ENCODE measurements at regions not wholly inside any gene's neighbourhood (a gene's known extent, or its start where the extent isn't known, plus 50 kb on each side); places are given as distances from the start of the nearest gene placed in this dataset.
"Not testable (repeated sequence)": the region's sequence is repeated elsewhere in the genome, so short reads cannot be mapped to it uniquely, and the experiment has no call there.

DNA sequence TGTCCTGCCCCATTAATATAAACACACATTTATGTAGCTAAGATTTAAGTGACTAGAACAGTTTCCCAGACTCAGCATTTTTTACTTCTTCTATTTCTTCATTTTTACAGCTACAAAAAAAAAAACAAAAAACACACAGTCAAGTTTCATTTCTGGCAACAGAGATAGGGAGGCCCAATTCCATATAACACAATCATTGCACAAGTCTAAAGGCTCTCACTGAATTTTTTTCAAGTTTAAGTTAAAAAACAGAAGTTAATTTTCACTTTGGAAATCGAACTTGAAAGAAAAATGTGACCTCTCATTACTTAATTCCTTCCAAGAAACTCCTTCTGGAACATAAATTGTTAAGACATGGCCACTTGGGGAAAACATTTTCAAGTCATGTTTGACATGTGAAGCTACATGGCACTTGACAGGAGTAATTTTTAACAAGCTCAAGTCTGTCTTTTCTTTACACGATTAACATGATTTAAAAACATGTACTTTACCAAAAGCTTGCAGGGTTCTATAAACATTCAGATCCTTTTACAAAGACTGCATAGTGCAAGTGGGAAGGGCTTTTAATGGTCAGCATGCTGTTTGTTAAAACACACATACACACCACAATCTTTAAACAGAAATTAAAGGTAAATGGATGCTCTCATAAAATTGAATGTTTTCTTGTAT, 100.1 kb upstream of the CCDC28A start:
- Histone ChIP-seq H3K4me2 (ENCODE audit: insufficient read depth, insufficient read length, low read length) (no peak overlapping the region), H3K4me1 (ENCODE audit: insufficient read depth, low read length) (no peaks in the 10 kb centered on the region), H3K4ac (ENCODE audit: low read depth, low read length) (no peak overlapping the region), H2BK12ac (ENCODE audit: insufficient read length, low read depth, low read length) (no peak overlapping the region), H2BK5ac (ENCODE audit: insufficient read length, low read length) (no peak overlapping the region), H4K8ac (replicated peaks; ENCODE audit: insufficient read length, low read depth, low read length) (no peak overlapping the region), H3T11ph (ENCODE audit: low read length) (no peak overlapping the region), H4K5ac (ENCODE audit: insufficient read length, low read depth, low read length) (no peak overlapping the region), H2AFZ (ENCODE audit: low read length) (no peak overlapping the region), H3K18ac (ENCODE audit: insufficient read length, low read depth, low read length) (no peak overlapping the region), H2AK5ac (ENCODE audit: insufficient read length, low read length) (no peak overlapping the region), H3K14ac (ENCODE audit: insufficient read depth, low read length) (no peak overlapping the region), H4K91ac (ENCODE audit: insufficient read length, low read depth, low read length) (no peak overlapping the region), H2BK20ac (ENCODE audit: low read depth, low read length, poor library complexity, severe bottlenecking) (no peak overlapping the region), H2BK120ac (ENCODE audit: low read depth, low read length, poor library complexity, severe bottlenecking) (no peak overlapping the region), H4K20me1 (ENCODE audit: control insufficient read depth, insufficient read depth, insufficient read length) (no peaks in the 10 kb centered on the region), H3K56ac (ENCODE audit: insufficient read length, low read depth, low read length) (no peak overlapping the region), H3K23me2 (ENCODE audit: insufficient read length, low read depth, low read length, poor library complexity, severe bottlenecking) (no peaks in the 10 kb centered on the region), H3K79me2 (ENCODE audit: insufficient read depth, low read length) (peaks cover 4% of the 10 kb centered on the region; the same call in 1 of the 2 replicates), H3K23ac (ENCODE audit: insufficient read length, low read depth, low read length) (no peak overlapping the region), H3K9me3 (ENCODE audit: control insufficient read depth, low read depth, low read length) (no peaks in the 10 kb centered on the region), H3K79me1 (ENCODE audit: insufficient read depth, low read depth, low read length, poor library complexity, severe bottlenecking) (no peaks in the 10 kb centered on the region), H3K9ac (ENCODE audit: extremely low read depth, insufficient read length, low read length) (no peak overlapping the region), H3K27me3 (ENCODE audit: insufficient read depth, low read length) (no peaks in the 10 kb centered on the region), H2BK15ac (ENCODE audit: low read depth, low read length) (no peak overlapping the region), H3K27ac (ENCODE audit: insufficient read length, low read depth, low read length) (no peak overlapping the region)
- DNase-seq = no peak
- no peaks in the 10 kb centered on the region for H3K27me3 Mint-ChIP-seq (ENCODE audit: low read depth)
- peak overlapping the region in 1 of 3 experiments; percentile 78; a peak in 1 of 7 replicates for H3K27ac Mint-ChIP-seq
- WGBS (ENCODE audit: extremely low coverage, insufficient read length, low lambda C conversion rate) = no CpG with 5 or more reads among the region's 2 CpGs
- H3K9me3 Mint-ChIP-seq = no peaks in the 10 kb centered on the region; a peak in 1 of 5 replicates
- peaks cover 0 to 11% (median 7%) of the 10 kb centered on the region in 3 experiments for H3K36me3 Mint-ChIP-seq (ENCODE audit: insufficient read depth in 1 of 3, low read depth in 3 of 3)
- peaks cover 23 to 24% of the 10 kb centered on the region in 2 experiments for H3K4me1 Mint-ChIP-seq
- no peak overlapping the region for H3K4me3 Mint-ChIP-seq
- TF ChIP-seq, protein P1, sequence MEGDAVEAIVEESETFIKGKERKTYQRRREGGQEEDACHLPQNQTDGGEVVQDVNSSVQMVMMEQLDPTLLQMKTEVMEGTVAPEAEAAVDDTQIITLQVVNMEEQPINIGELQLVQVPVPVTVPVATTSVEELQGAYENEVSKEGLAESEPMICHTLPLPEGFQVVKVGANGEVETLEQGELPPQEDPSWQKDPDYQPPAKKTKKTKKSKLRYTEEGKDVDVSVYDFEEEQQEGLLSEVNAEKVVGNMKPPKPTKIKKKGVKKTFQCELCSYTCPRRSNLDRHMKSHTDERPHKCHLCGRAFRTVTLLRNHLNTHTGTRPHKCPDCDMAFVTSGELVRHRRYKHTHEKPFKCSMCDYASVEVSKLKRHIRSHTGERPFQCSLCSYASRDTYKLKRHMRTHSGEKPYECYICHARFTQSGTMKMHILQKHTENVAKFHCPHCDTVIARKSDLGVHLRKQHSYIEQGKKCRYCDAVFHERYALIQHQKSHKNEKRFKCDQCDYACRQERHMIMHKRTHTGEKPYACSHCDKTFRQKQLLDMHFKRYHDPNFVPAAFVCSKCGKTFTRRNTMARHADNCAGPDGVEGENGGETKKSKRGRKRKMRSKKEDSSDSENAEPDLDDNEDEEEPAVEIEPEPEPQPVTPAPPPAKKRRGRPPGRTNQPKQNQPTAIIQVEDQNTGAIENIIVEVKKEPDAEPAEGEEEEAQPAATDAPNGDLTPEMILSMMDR (conservative IDR thresholded peaks at IDR 0.05) = no peak

DNA sequence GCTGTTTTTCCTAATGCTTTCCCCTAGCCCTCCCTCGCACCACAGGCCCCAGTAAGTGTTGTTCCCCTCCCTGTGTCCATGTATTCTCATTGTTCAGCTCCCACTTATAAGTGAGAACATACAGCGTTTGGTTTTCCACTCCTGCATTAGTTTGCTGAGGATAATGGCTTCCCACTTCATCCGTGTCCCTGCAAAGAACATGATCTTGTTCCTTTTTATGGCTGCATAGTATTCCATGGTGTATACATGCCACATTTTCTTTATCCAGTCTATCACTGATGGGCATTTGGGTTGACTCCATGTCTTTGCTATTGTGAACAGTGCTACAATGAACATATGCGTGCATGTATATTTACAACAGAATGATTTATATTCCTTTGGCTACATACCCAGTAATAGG, 99.1 kb upstream of the CCDC28A start:
- not testable (repeated sequence) for H3K14ac ChIP-seq (ENCODE audit: insufficient read depth, low read length); H4K8ac ChIP-seq (replicated peaks; ENCODE audit: insufficient read length, low read depth, low read length); H3T11ph ChIP-seq (ENCODE audit: low read length); H3K27me3 ChIP-seq (ENCODE audit: insufficient read depth, low read length); H3K18ac ChIP-seq (ENCODE audit: insufficient read length, low read depth, low read length); H3K79me2 ChIP-seq (ENCODE audit: insufficient read depth, low read length); H3K79me1 ChIP-seq (ENCODE audit: insufficient read depth, low read depth, low read length, poor library complexity, severe bottlenecking); H2BK120ac ChIP-seq (ENCODE audit: low read depth, low read length, poor library complexity, severe bottlenecking); DNase-seq; H3K4me3 Mint-ChIP-seq; H2BK20ac ChIP-seq (ENCODE audit: low read depth, low read length, poor library complexity, severe bottlenecking); H3K23ac ChIP-seq (ENCODE audit: insufficient read length, low read depth, low read length); H3K27me3 Mint-ChIP-seq (ENCODE audit: low read depth); H3K27ac Mint-ChIP-seq; H2AK5ac ChIP-seq (ENCODE audit: insufficient read length, low read length); H2BK12ac ChIP-seq (ENCODE audit: insufficient read length, low read depth, low read length); H3K9me3 ChIP-seq (ENCODE audit: control insufficient read depth, low read depth, low read length); H2BK15ac ChIP-seq (ENCODE audit: low read depth, low read length); H3K4ac ChIP-seq (ENCODE audit: low read depth, low read length); H3K23me2 ChIP-seq (ENCODE audit: insufficient read length, low read depth, low read length, poor library complexity, severe bottlenecking); H3K56ac ChIP-seq (ENCODE audit: insufficient read length, low read depth, low read length); H4K5ac ChIP-seq (ENCODE audit: insufficient read length, low read depth, low read length); H3K4me1 ChIP-seq (ENCODE audit: insufficient read depth, low read length); H4K20me1 ChIP-seq (ENCODE audit: control insufficient read depth, insufficient read depth, insufficient read length); H3K9me3 Mint-ChIP-seq; H3K27ac ChIP-seq (ENCODE audit: insufficient read length, low read depth, low read length); H2AFZ ChIP-seq (ENCODE audit: low read length); H3K4me2 ChIP-seq (ENCODE audit: insufficient read depth, insufficient read length, low read length); H4K91ac ChIP-seq (ENCODE audit: insufficient read length, low read depth, low read length); H3K9ac ChIP-seq (ENCODE audit: extremely low read depth, insufficient read length, low read length); H2BK5ac ChIP-seq (ENCODE audit: insufficient read length, low read length)
- Mint-ChIP-seq H3K36me3 (ENCODE audit: insufficient read depth in 1 of 3, low read depth in 3 of 3) (peaks cover 0 to 11% (median 7%) of the 10 kb centered on the region in 3 experiments), H3K4me1 (peaks cover 17% of the 10 kb centered on the region in 2 experiments)
- WGBS (ENCODE audit: extremely low coverage, insufficient read length, low lambda C conversion rate) = no CpG with 5 or more reads among the region's 4 CpGs
